Trophoblast cell (in vitro differentiated cells and primary cell): ENCODE measurements at regions not wholly inside any gene's neighbourhood (a gene's known extent, or its start where the extent isn't known, plus 50 kb on each side); places are given as distances from the start of the nearest gene placed in this dataset.

ENCODE experiments used
- DNase-seq, 2 donors: peaks; one replicate each; pipeline ENCODE4 v3.0.0-alpha.2; 2016
- H2AFZ ChIP-seq: 2 replicates; pipeline ENCODE4 v1.6.1; 2013; ENCODE audit warnings: low read length, moderate library complexity, mild to moderate bottlenecking; ENCODE audit not compliant: insufficient read depth, poor library complexity
- H2AK5ac ChIP-seq: 2 replicates; pipeline ENCODE4 v1.6.1; 2013; ENCODE audit warnings: mild to moderate bottlenecking, low read length
- H2BK120ac ChIP-seq: 2 replicates; pipeline ENCODE4 v1.6.1; 2013; ENCODE audit warnings: low read length, mild to moderate bottlenecking, moderate library complexity; ENCODE audit not compliant: insufficient read depth, poor library complexity
- H2BK12ac ChIP-seq: 2 replicates; pipeline ENCODE4 v1.6.1; 2013; ENCODE audit warnings: mild to moderate bottlenecking, low read length, moderate library complexity
- H2BK5ac ChIP-seq: 2 replicates; pipeline ENCODE4 v1.6.1; 2013; ENCODE audit warnings: low read length, low read depth, moderate library complexity, mild to moderate bottlenecking; ENCODE audit not compliant: poor library complexity
- H3K14ac ChIP-seq: 2 replicates; pipeline ENCODE4 v1.6.1; 2013; ENCODE audit warnings: mild to moderate bottlenecking, low read length
- H3K18ac ChIP-seq: 2 replicates; pipeline ENCODE4 v1.6.1; 2013; ENCODE audit warnings: mild to moderate bottlenecking, low read length
- H3K23ac ChIP-seq: 2 replicates; pipeline ENCODE4 v1.6.1; 2013; ENCODE audit warnings: low read length
- H3K27ac ChIP-seq: 2 replicates; pipeline ENCODE4 v1.5.1; 2013; ENCODE audit warnings: low read depth, mild to moderate bottlenecking, inconsistent platforms, low read length, moderate library complexity
- H3K27me3 ChIP-seq: 2 replicates; pipeline ENCODE4 v1.6.1; 2013; ENCODE audit warnings: inconsistent platforms, mild to moderate bottlenecking, low read length, moderate library complexity; ENCODE audit not compliant: insufficient read depth
- H3K36me3 ChIP-seq, 2 experiments: 1 replicate in 1 of 2; 2 replicates in 1 of 2; pipeline ENCODE4 v1.6.1; 2013; ENCODE audit warnings: low read length in 2 of 2, mild to moderate bottlenecking in 2 of 2, moderate library complexity in 1 of 2; ENCODE audit not compliant: insufficient read depth in 2 of 2, control insufficient read depth in 1 of 2
- H3K4ac ChIP-seq: 2 replicates; pipeline ENCODE4 v1.6.1; 2013; ENCODE audit warnings: low read depth, mild to moderate bottlenecking, low read length, moderate library complexity
- H3K4me1 ChIP-seq, 2 experiments: 1 replicate in 1 of 2; 2 replicates in 1 of 2; pipeline ENCODE4 v1.6.1; 2013; ENCODE audit warnings: low read length in 2 of 2, mild to moderate bottlenecking in 2 of 2, moderate library complexity in 1 of 2; ENCODE audit not compliant: insufficient read depth in 2 of 2, control insufficient read depth in 1 of 2
- H3K4me2 ChIP-seq: 2 replicates; pipeline ENCODE4 v1.6.1; 2013; ENCODE audit warnings: inconsistent platforms, mild to moderate bottlenecking, low read length, moderate library complexity
- H3K4me3 ChIP-seq: 2 replicates; pipeline ENCODE4 v1.5.1; 2013; ENCODE audit warnings: mild to moderate bottlenecking, low read depth, low read length, inconsistent platforms
- H3K79me1 ChIP-seq: one replicate; pipeline ENCODE4 v1.6.1; 2013; ENCODE audit warnings: low read length
- H3K79me2 ChIP-seq: 2 replicates; pipeline ENCODE4 v1.6.1; 2013; ENCODE audit warnings: low read length, mild to moderate bottlenecking; ENCODE audit not compliant: control insufficient read depth, insufficient read depth, poor library complexity
- H3K9ac ChIP-seq: 2 replicates; pipeline ENCODE4 v1.6.1; 2013; ENCODE audit warnings: mild to moderate bottlenecking, low read length
- H3K9me3 ChIP-seq: 2 replicates; pipeline ENCODE4 v1.6.1; 2013; ENCODE audit warnings: low read depth, mild to moderate bottlenecking, control low read depth, inconsistent platforms, low read length; ENCODE audit not compliant: insufficient read depth
- H4K12ac ChIP-seq: 2 replicates; pipeline ENCODE4 v1.6.1; 2013; ENCODE audit warnings: low read depth, mild to moderate bottlenecking, low read length, moderate library complexity
- H4K8ac ChIP-seq: 2 replicates; pipeline ENCODE4 v1.6.1; 2013; ENCODE audit warnings: low read depth, mild to moderate bottlenecking, low read length, moderate library complexity
- H4K91ac ChIP-seq: one replicate; pipeline ENCODE4 v1.6.1; 2013; ENCODE audit warnings: low read depth, mild to moderate bottlenecking, low read length, moderate library complexity
- WGBS: extraction: QIAGEN DNeasy Blood & Tissue Kit; methylation state at CpG from one replicate; pipeline ENCODE4 v1.1.7; 2013; ENCODE audit warnings: missing lambda C conversion rate; ENCODE audit not compliant: insufficient read length, insufficient coverage; ENCODE audit errors: extremely low coverage; 5-methylcytosine and 5-hydroxymethylcytosine counted together

DNA sequence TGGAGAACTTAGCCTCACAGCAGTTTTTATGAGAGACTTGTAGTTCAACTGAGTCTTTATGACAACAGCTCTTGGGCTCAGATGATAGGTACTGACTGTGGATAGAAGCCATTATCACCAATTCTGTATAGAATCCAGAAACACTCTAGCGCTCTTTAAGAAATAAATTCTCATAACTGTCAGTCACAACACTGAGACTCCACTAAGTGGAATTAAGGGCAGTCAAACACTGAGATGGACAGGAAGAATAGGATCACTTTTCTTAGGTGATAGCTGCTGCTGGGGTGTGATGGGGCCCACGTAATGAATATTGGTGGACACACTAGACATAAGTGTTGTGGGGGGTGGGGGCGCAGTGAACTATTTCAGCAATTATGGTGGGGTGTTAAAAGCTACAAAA, 1691.8 kb upstream of the LRRTM1 start:
- H4K8ac ChIP-seq = no peak overlapping the region
- no peak overlapping the region for H3K4me2 ChIP-seq
- no peak overlapping the region for H4K91ac ChIP-seq
- H3K79me1 ChIP-seq = no peaks in the 10 kb centered on the region
- no peaks in the 10 kb centered on the region for H3K9me3 ChIP-seq
- H2BK120ac ChIP-seq = no peak overlapping the region
- no CpG with 5 or more reads among the region's 3 CpGs for WGBS
- H3K14ac ChIP-seq = no peak overlapping the region
- no peak overlapping the region for H2AK5ac ChIP-seq
- H3K18ac ChIP-seq = no peak overlapping the region
- H2BK12ac ChIP-seq = no peak overlapping the region
- no peaks in the 10 kb centered on the region for H3K4me1 ChIP-seq
- H3K27me3 ChIP-seq = no peaks in the 10 kb centered on the region
- no peak overlapping the region for H3K4ac ChIP-seq
- H3K23ac ChIP-seq = no peak overlapping the region
- H3K36me3 ChIP-seq = no peaks in the 10 kb centered on the region
- H3K79me2 ChIP-seq = no peaks in the 10 kb centered on the region
- no peak overlapping the region for H2AFZ ChIP-seq
- H3K27ac ChIP-seq = no peak overlapping the region
- no peak for DNase-seq
- H3K9ac ChIP-seq = no peak overlapping the region
- no peak overlapping the region for H2BK5ac ChIP-seq
- no peak overlapping the region for H4K12ac ChIP-seq
- no peak overlapping the region for H3K4me3 ChIP-seq

DNA sequence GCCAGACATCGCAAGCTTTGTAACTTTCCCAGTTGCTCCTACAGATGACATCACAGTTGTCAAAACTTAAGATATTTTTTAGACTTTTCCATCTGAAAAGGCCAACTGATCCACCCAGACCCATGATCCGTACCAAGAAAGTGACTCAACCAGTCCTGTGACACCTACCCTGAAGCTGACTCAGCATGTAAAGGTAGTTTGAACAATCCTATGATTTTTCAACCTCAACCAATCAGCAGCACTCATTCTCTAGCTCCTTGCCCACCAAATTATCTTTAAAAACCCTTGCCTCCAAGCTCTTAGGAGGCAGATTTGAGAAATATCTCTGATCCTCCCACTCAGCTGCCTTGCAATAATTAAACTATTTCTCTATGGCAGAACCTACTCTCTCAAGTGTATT, 1686.7 kb upstream of the LRRTM1 start:
- H3K27me3 ChIP-seq = no peaks in the 10 kb centered on the region
- no peaks in the 10 kb centered on the region for H3K79me2 ChIP-seq
- H4K8ac ChIP-seq = no peak overlapping the region
- H4K12ac ChIP-seq = no peak overlapping the region
- no peak overlapping the region for H3K14ac ChIP-seq
- no peaks in the 10 kb centered on the region for H3K79me1 ChIP-seq
- no peak overlapping the region for H3K23ac ChIP-seq
- no peak overlapping the region for H4K91ac ChIP-seq
- H3K4me2 ChIP-seq = no peak overlapping the region
- no peak overlapping the region for H2BK5ac ChIP-seq
- no peak for DNase-seq
- no peak overlapping the region for H2AFZ ChIP-seq
- H3K36me3 ChIP-seq = no peaks in the 10 kb centered on the region
- H2AK5ac ChIP-seq = no peak overlapping the region
- no peak overlapping the region for H3K4ac ChIP-seq
- H3K9ac ChIP-seq = no peak overlapping the region
- H3K18ac ChIP-seq = no peak overlapping the region
- no peaks in the 10 kb centered on the region for H3K4me1 ChIP-seq
- no peak overlapping the region for H3K4me3 ChIP-seq
- no peak overlapping the region for H3K27ac ChIP-seq
- H2BK12ac ChIP-seq = no peak overlapping the region
- no CpG with 5 or more reads among the region's 2 CpGs for WGBS
- no peaks in the 10 kb centered on the region for H3K9me3 ChIP-seq
- no peak overlapping the region for H2BK120ac ChIP-seq

DNA sequence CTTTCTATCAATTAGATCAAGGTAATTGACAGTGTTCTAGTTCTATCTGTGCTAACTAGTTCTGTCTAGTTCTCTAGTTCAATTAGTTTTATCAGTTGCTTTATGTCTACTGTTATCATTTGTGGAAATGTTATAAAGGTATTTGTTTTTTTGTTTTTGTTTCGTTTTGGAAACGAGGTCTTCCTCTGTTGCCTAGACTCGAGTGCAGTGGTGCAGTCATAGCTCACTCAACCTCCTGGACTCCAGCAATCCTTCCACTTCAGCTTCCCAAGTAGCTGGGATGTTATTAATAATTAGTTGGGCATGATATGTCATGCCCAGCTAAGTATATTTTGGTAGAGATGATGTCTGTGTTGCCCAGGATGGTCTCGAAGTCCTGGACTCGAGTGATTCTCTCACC, 1682.8 kb upstream of the LRRTM1 start:
- no CpG with 5 or more reads among the region's 5 CpGs for WGBS
- Histone ChIP-seq H3K4me1 (no peaks in the 10 kb centered on the region), H3K9ac (no peak overlapping the region), H3K79me2 (no peaks in the 10 kb centered on the region), H2BK5ac (no peak overlapping the region), H4K91ac (no peak overlapping the region), H3K18ac (no peak overlapping the region), H3K36me3 (no peaks in the 10 kb centered on the region), H2AK5ac (no peak overlapping the region), H3K9me3 (no peaks in the 10 kb centered on the region), H2AFZ (no peak overlapping the region), H3K79me1 (no peaks in the 10 kb centered on the region), H3K4ac (no peak overlapping the region), H3K27me3 (no peaks in the 10 kb centered on the region), H3K14ac (no peak overlapping the region), H3K27ac (no peak overlapping the region), H3K4me3 (no peak overlapping the region), H3K23ac (no peak overlapping the region), H3K4me2 (no peak overlapping the region), H4K8ac (no peak overlapping the region), H2BK12ac (no peak overlapping the region), H2BK120ac (no peak overlapping the region), H4K12ac (no peak overlapping the region)
- no peak for DNase-seq

DNA sequence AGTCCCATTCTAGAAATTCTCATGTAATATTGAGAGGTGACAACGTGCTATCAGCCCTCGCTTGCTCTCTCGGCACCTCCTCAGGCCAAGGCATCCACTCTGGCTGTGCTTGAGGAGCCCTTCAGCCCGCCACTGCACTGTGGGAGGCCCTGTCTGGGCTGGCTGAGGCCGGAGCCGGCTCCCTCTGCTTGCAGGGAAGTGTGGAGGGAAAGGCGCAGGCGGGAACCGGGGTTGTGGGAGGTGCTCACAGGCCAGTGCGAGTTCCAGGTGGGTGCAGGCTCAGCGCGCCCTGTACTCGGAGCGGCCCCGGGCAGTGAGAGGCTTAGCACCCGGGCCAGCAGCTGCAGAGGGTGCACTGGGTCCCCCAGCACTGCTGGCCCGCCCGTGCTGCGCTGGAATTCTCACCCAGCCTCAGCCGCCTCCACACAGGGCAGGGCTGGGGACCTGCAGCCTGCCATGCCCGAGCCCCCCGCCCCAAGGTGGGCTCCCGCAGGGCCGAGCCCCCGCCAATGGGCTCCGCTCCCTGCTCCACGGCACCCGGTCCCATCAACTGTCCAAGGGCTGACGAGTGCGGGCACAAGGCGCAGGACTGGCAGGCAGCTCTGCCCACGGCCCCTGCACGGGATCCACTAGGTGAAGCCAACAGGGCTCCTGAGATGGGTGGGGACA, 1680.6 kb upstream of the LRRTM1 start:
- no peak overlapping the region for H2BK120ac ChIP-seq
- no peak overlapping the region for H3K27ac ChIP-seq
- H4K91ac ChIP-seq = no peak overlapping the region
- no peak overlapping the region for H2BK12ac ChIP-seq
- no peak for DNase-seq
- no peaks in the 10 kb centered on the region for H3K4me1 ChIP-seq
- no CpG with 5 or more reads among the region's 33 CpGs for WGBS
- no peaks in the 10 kb centered on the region for H3K79me1 ChIP-seq
- no peaks in the 10 kb centered on the region for H3K79me2 ChIP-seq
- H3K27me3 ChIP-seq = no peaks in the 10 kb centered on the region
- H3K9me3 ChIP-seq = no peaks in the 10 kb centered on the region
- no peak overlapping the region for H3K14ac ChIP-seq
- no peak overlapping the region for H2AFZ ChIP-seq
- H3K4me3 ChIP-seq = no peak overlapping the region
- no peak overlapping the region for H4K12ac ChIP-seq
- no peak overlapping the region for H2AK5ac ChIP-seq
- H3K4ac ChIP-seq = no peak overlapping the region
- no peak overlapping the region for H3K18ac ChIP-seq
- H4K8ac ChIP-seq = no peak overlapping the region
- no peaks in the 10 kb centered on the region for H3K36me3 ChIP-seq
- H2BK5ac ChIP-seq = no peak overlapping the region
- no peak overlapping the region for H3K4me2 ChIP-seq
- no peak overlapping the region for H3K9ac ChIP-seq
- no peak overlapping the region for H3K23ac ChIP-seq
